ENCODE measurements at regions not wholly inside any gene's neighbourhood (a gene's known extent, or its start where the extent isn't known, plus 50 kb on each side); places are given as distances from the start of the nearest gene placed in this dataset.

DNA sequence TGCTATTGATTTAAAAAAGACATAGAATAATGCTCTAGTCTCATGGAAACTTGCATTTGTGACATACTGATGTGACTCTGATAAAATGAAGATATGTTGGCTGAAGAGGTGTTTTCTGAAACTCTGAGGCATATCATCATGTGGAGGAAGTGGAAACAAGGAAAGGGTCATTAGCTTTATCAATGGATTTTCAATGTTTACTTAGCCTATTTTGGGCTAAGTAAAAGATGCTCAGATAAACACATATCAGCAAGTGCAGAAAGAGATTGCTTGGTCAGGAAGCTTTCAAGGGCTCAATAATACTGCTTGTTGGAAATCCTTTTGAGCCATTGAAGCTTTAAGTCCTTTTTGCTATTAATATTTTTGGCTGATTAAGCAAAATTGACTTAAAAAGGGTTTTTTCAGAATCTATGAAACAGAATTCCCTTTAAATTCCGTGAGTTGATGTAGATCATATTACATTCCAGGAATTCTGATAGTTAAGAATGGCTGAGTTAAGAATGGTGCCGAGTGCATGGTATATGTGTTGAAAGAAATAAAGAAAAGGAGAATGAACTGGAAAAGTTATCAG is 952.8 kb upstream of the SPRY2 start:
- no peaks in the 10 kb centered on the region for H3K27me3 ChIP-seq (ENCODE audit: insufficient read depth, poor library complexity, severe bottlenecking)
- no peak for TF ChIP-seq SPI1 (IDR thresholded peaks at IDR 0.05; ENCODE audit: borderline replicate concordance, low read depth)
- TF ChIP-seq CTCF (IDR thresholded peaks at IDR 0.05; ENCODE audit: insufficient read depth, low read length), result no peak
- no peak for TF ChIP-seq GABPA (IDR thresholded peaks at IDR 0.05; ENCODE audit: low read depth)
- TF ChIP-seq POLR2AphosphoS5 (IDR thresholded peaks at IDR 0.05; ENCODE audit: low read depth), result no peak
- TF ChIP-seq, protein P1, sequence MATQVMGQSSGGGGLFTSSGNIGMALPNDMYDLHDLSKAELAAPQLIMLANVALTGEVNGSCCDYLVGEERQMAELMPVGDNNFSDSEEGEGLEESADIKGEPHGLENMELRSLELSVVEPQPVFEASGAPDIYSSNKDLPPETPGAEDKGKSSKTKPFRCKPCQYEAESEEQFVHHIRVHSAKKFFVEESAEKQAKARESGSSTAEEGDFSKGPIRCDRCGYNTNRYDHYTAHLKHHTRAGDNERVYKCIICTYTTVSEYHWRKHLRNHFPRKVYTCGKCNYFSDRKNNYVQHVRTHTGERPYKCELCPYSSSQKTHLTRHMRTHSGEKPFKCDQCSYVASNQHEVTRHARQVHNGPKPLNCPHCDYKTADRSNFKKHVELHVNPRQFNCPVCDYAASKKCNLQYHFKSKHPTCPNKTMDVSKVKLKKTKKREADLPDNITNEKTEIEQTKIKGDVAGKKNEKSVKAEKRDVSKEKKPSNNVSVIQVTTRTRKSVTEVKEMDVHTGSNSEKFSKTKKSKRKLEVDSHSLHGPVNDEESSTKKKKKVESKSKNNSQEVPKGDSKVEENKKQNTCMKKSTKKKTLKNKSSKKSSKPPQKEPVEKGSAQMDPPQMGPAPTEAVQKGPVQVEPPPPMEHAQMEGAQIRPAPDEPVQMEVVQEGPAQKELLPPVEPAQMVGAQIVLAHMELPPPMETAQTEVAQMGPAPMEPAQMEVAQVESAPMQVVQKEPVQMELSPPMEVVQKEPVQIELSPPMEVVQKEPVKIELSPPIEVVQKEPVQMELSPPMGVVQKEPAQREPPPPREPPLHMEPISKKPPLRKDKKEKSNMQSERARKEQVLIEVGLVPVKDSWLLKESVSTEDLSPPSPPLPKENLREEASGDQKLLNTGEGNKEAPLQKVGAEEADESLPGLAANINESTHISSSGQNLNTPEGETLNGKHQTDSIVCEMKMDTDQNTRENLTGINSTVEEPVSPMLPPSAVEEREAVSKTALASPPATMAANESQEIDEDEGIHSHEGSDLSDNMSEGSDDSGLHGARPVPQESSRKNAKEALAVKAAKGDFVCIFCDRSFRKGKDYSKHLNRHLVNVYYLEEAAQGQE (IDR thresholded peaks at IDR 0.05; ENCODE audit: insufficient replicate concordance, low read depth), result no peak
- no peak for DNase-seq (ENCODE audit: low read depth in 1 of 2, low spot score in 1 of 2)
- no peak overlapping the region for H3K4me3 ChIP-seq (replicated peaks; ENCODE audit: insufficient read depth, low read length)
- H3K27ac ChIP-seq (replicated peaks), result no peak overlapping the region

GRCh38 chr13:81283561-81283960 is 942.6 kb upstream of the SPRY2 start:
- no peaks in the 10 kb centered on the region for H3K27me3 ChIP-seq (ENCODE audit: insufficient read depth, poor library complexity, severe bottlenecking)
- no peak overlapping the region for H3K4me3 ChIP-seq (replicated peaks; ENCODE audit: insufficient read depth, low read length)
- DNase-seq (ENCODE audit: low read depth in 1 of 2, low spot score in 1 of 2), result no peak
- TF ChIP-seq SPI1 (IDR thresholded peaks at IDR 0.05; ENCODE audit: borderline replicate concordance, low read depth), result no peak
- TF ChIP-seq CTCF (IDR thresholded peaks at IDR 0.05; ENCODE audit: insufficient read depth, low read length), result no peak
- H3K27ac ChIP-seq (replicated peaks), result no peak overlapping the region

- TF ChIP-seq GABPA (IDR thresholded peaks at IDR 0.05; ENCODE audit: low read depth) (no peak), SPI1 (IDR thresholded peaks at IDR 0.05; ENCODE audit: borderline replicate concordance, low read depth) (no peak), CTCF (IDR thresholded peaks at IDR 0.05; ENCODE audit: insufficient read depth, low read length) (no peak), POLR2AphosphoS5 (IDR thresholded peaks at IDR 0.05; ENCODE audit: low read depth) (no peak)
- TF ChIP-seq, protein P1 (IDR thresholded peaks at IDR 0.05; ENCODE audit: insufficient replicate concordance, low read depth), result no peak
- no peak overlapping the region for H3K27ac ChIP-seq (replicated peaks)
- DNase-seq (ENCODE audit: low read depth in 1 of 2, low spot score in 1 of 2), result no peak
- H3K27me3 ChIP-seq (ENCODE audit: insufficient read depth, poor library complexity, severe bottlenecking), result no peaks in the 10 kb centered on the region
- no peak overlapping the region for H3K4me3 ChIP-seq (replicated peaks; ENCODE audit: insufficient read depth, low read length)
Observed at GRCh38 chr13:81283062-81283461, 942.1 kb upstream of the SPRY2 start.

- Histone ChIP-seq H3K27ac (replicated peaks) (no peak overlapping the region), H3K4me3 (replicated peaks; ENCODE audit: insufficient read depth, low read length) (no peak overlapping the region), H3K27me3 (ENCODE audit: insufficient read depth, poor library complexity, severe bottlenecking) (no peaks in the 10 kb centered on the region)
- TF ChIP-seq, protein P1 (IDR thresholded peaks at IDR 0.05; ENCODE audit: insufficient replicate concordance, low read depth), result no peak
- TF ChIP-seq POLR2AphosphoS5 (IDR thresholded peaks at IDR 0.05; ENCODE audit: low read depth) (no peak), CTCF (IDR thresholded peaks at IDR 0.05; ENCODE audit: insufficient read depth, low read length) (no peak), GABPA (IDR thresholded peaks at IDR 0.05; ENCODE audit: low read depth) (no peak), SPI1 (IDR thresholded peaks at IDR 0.05; ENCODE audit: borderline replicate concordance, low read depth) (no peak)
- DNase-seq (ENCODE audit: low read depth in 1 of 2, low spot score in 1 of 2), result no peak
Observed at GRCh38 chr13:81275666-81276258, 934.8 kb upstream of the SPRY2 start.

Measured in HL-60 (cell line).